ENCODE measurements at regions not wholly inside any gene's neighbourhood (a gene's known extent, or its start where the extent isn't known, plus 50 kb on each side); places are given as distances from the start of the nearest gene placed in this dataset.
"Not testable (repeated sequence)": the region's sequence is repeated elsewhere in the genome, so short reads cannot be mapped to it uniquely, and the experiment has no call there.

- no peak for DNase-seq (ENCODE audit: low spot score)
These were observed 508.8 kb upstream of the PTCHD4 start for GRCh38 chr6:48619771-48620170.

- DNase-seq (ENCODE audit: low spot score) = no peak
These were observed 504.0 kb upstream of the PTCHD4 start for GRCh38 chr6:48615041-48615440.

GRCh38 chr6:48614326-48614725, 503.3 kb upstream of the PTCHD4 start:
- no peak for DNase-seq (ENCODE audit: low spot score)

GRCh38 chr6:48613231-48613949, 502.4 kb upstream of the PTCHD4 start:
- peak; percentile 41 for DNase-seq (ENCODE audit: low spot score)

GRCh38 chr6:48611332-48611731, 500.3 kb upstream of the PTCHD4 start:
- peak; percentile 76 for DNase-seq (ENCODE audit: low spot score)

- peak; percentile 16 for DNase-seq (ENCODE audit: low spot score)
These were observed 499.8 kb upstream of the PTCHD4 start for GRCh38 chr6:48610846-48611245.

- no peak for DNase-seq (ENCODE audit: low spot score)
These were observed 495.6 kb upstream of the PTCHD4 start for GRCh38 chr6:48606618-48607017.

- peak; percentile 96 for DNase-seq (ENCODE audit: low spot score)
These were observed 487.0 kb upstream of the PTCHD4 start for GRCh38 chr6:48597951-48598350.

- peak; percentile 5 for DNase-seq (ENCODE audit: low spot score)
These were observed 485.8 kb upstream of the PTCHD4 start for GRCh38 chr6:48596830-48597229.

GRCh38 chr6:48591158-48591557, 480.2 kb upstream of the PTCHD4 start:
- not testable (repeated sequence) for DNase-seq (ENCODE audit: low spot score)

- DNase-seq (ENCODE audit: low spot score) = peak; percentile 3
These were observed 473.8 kb upstream of the PTCHD4 start for GRCh38 chr6:48584846-48585245.

- no peak for DNase-seq (ENCODE audit: low spot score)
These were observed 459.7 kb upstream of the PTCHD4 start for GRCh38 chr6:48570656-48571055.

GRCh38 chr6:48568856-48569255, 457.9 kb upstream of the PTCHD4 start:
- no peak for DNase-seq (ENCODE audit: low spot score)

GRCh38 chr6:48567016-48567415, 456.0 kb upstream of the PTCHD4 start:
- no peak for DNase-seq (ENCODE audit: low spot score)

- DNase-seq (ENCODE audit: low spot score) = no peak
These were observed 453.2 kb upstream of the PTCHD4 start for GRCh38 chr6:48564036-48564820.

- no peak for DNase-seq (ENCODE audit: low spot score)
These were observed 452.4 kb upstream of the PTCHD4 start for GRCh38 chr6:48563433-48563832.

GRCh38 chr6:48560408-48560807, 449.4 kb upstream of the PTCHD4 start:
- no peak for DNase-seq (ENCODE audit: low spot score)

GRCh38 chr6:48553467-48554189, 442.6 kb upstream of the PTCHD4 start:
- no peak for DNase-seq (ENCODE audit: low spot score)

GRCh38 chr6:48552905-48553304, 441.9 kb upstream of the PTCHD4 start:
- peak; percentile 8 for DNase-seq (ENCODE audit: low spot score)

GRCh38 chr6:48550603-48551002, 439.6 kb upstream of the PTCHD4 start:
- no peak for DNase-seq (ENCODE audit: low spot score)

- DNase-seq (ENCODE audit: low spot score) = peak; percentile 89
These were observed 431.2 kb upstream of the PTCHD4 start for GRCh38 chr6:48542191-48542590.

- DNase-seq (ENCODE audit: low spot score) = no peak
These were observed 430.7 kb upstream of the PTCHD4 start for GRCh38 chr6:48541649-48542048.
